ENCODE measurements at regions not wholly inside any gene's neighbourhood (a gene's known extent, or its start where the extent isn't known, plus 50 kb on each side); places are given as distances from the start of the nearest gene placed in this dataset.

DNA sequence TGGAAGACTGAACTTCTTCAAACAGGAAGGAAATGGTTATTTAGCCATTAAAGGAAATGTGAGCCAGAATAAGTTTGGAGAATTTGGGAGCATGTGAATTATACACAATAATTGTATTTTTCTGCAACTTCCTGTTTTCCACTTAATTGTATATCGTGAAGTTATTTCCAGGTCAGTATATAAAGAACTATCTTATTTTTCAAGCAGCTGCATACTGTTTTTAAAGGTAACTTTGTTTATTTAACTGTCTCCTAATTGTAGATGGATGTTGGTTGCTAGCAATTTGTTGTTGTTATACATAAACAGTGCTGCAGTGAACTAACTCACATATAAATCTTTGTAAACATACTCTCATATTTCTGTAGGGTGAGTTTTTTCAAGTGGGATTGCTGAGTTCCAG lies 180.3 kb downstream of the HLX start:
- TF ChIP-seq POLR2AphosphoS5 (IDR thresholded peaks at IDR 0.05; ENCODE audit: low read depth, low read length), result no peak
- TF ChIP-seq POLR2A (IDR thresholded peaks at IDR 0.05; ENCODE audit: low read depth, low read length), result no peak
- no peak for TF ChIP-seq TAF1 (IDR thresholded peaks at IDR 0.05; ENCODE audit: borderline replicate concordance, low read depth, low read length)
